Epithelial cell of esophagus (primary cell): ENCODE measurements at regions not wholly inside any gene's neighbourhood (a gene's known extent, or its start where the extent isn't known, plus 50 kb on each side); places are given as distances from the start of the nearest gene placed in this dataset.
"Not testable (repeated sequence)": the region's sequence is repeated elsewhere in the genome, so short reads cannot be mapped to it uniquely, and the experiment has no call there.

ENCODE experiments used
- DNase-seq: peaks from one replicate; pipeline ENCODE4 v3.0.0; 2010; ENCODE audit warnings: low read depth
- H3K4me3 ChIP-seq: 2 replicates; pipeline ENCODE4 v1.5.1; 2011; ENCODE audit warnings: mild to moderate bottlenecking, low read length, control low read depth
- CTCF ChIP-seq: IDR thresholded peaks from 2 replicates; pipeline ENCODE4 v1.5.1; 2011; ENCODE audit warnings: low read depth, mild to moderate bottlenecking, low read length, control low read depth, inconsistent platforms; ENCODE audit not compliant: insufficient read depth; ENCODE audit errors: missing control alignments

DNA sequence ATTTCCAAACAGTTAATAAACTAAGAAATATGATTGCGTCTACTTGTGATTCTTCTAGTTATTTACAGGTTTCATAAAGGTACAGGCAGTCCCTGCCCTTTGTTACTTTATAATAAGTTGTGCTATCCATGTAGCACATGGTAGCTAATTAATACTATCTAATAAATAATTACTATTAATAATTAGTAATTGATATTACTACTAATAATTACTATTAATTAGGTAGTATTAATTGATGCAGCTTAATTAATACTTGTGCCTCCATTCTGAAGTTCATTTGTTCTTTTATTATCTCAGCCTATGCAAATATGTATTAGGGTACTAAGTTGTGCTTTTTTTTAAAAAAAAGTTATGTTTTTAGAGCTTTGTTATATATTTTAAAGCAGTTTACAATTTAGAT lies 92.3 kb upstream of the TRHDE start:
- DNase-seq: no peak
- H3K4me3 ChIP-seq: no peak overlapping the region
- TF ChIP-seq CTCF: no peak

GRCh38 chr12:72184971-72185533 lies 87.1 kb upstream of the TRHDE start:
- DNase-seq, H3K4me3 ChIP-seq: not testable (repeated sequence)

DNA sequence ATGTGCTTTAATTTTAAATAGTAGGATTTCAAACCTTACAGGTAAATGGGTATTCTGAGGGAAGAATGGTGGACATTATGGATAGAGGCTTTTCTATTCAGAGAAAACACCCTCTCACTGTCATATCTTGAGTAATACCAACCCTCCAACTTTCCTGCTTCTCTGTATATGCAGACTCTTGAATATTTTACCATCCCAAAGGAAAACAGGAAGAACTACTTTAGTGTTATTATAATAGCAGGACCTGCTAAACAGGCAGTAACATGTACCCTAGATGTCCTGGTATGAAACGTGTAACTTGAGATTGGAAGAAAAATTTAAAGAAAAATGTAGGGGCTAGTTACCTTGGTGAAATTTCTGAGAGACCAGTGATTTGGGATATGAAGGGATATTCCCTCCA lies 82.9 kb upstream of the TRHDE start:
- no peak overlapping the region for H3K4me3 ChIP-seq
- TF ChIP-seq CTCF: no peak
- peak; percentile 53 for DNase-seq

DNA sequence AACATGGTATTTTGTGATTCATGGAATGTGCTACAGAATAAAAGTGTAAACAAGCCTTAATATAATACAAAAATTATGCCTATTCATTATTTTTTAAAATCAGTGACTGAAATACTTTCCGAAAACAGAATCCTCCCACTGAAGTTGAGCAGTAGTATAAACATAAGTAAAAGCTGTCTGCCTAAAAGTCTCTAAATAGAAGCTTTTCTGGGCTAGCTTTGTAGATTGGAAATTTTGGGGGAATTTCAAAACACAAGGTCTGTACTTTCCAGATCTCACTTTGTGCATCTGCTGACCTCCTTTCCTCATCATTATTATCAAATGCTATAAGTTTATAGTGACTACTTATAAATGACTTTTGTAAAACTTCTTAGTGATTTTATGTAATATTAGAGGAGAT lies 80.4 kb upstream of the TRHDE start:
- TF ChIP-seq CTCF: no peak
- no peak for DNase-seq
- H3K4me3 ChIP-seq: no peak overlapping the region

DNA sequence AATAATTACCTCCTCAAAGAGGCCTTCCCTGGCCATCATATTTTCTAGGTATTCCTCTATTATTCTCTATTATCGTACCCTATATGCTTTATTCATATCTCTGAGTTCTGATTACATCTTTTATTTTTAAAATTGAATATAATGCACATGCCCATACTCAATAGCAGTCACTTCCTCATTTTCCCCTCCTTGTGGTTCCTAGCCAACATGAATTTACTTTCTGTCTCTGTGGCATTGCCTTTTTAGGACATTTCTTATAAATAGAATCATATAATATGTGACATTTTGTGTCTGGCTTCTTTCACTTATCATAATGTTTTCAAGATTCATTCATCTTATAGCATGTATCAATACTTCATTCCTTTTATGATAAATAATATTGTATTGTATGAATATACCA lies 74.4 kb upstream of the TRHDE start:
- TF ChIP-seq CTCF: no peak
- H3K4me3 ChIP-seq: no peak overlapping the region
- DNase-seq: no peak

DNA sequence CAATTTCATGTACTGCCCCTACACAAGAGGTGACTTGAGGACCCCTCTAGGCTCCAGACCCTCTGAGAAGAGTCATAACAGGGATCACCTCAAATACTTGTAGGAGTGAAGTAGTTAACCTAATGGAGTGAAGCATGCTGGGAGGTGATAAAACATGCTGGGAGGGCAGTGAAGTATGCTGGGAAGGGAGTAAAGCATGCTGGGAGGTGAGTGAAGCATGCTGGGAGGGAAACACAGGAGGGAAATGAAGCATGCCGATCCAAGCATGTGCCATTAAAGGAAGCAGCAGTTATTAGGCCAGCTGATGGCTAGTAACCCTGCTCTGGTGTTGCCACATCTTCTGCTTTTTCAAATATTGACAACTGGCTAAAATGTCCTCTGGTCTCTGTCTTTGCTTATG lies 70.7 kb upstream of the TRHDE start:
- no peak for DNase-seq
- no peak for TF ChIP-seq CTCF
- H3K4me3 ChIP-seq: no peak overlapping the region

DNA sequence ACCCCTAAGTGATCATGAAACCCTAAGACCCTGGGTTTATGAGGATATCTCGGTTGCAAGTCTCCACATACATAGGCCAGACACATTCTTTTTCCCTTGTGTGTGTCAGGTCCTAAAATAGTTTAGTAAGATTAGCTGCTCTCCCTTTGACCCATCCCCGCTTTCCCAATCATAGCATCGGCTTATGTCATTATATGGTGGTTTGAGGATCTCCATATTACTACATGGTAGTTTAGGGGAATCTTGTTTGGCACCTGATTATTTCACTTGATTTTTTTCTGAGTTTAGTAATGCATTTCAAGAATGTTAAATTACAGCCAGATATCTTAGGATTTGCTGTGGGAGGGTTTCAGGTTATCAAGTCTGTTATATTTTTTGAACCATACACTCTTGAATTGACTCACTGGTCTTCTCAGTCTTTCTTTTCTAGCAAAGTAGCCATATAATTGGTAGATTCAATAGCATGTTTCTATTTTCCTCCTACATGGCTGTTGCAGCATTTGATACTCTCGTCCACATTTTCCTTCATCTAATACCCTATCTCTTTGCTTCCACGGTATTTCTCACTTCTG lies 68.3 kb upstream of the TRHDE start:
- DNase-seq: no peak
- no peak for TF ChIP-seq CTCF
- H3K4me3 ChIP-seq: no peak overlapping the region
